Adrenal gland (tissue), 9 donors: ENCODE measurements at regions not wholly inside any gene's neighbourhood (a gene's known extent, or its start where the extent isn't known, plus 50 kb on each side); places are given as distances from the start of the nearest gene placed in this dataset.

Source experiments
- DNase-seq, 7 donors: peaks; one replicate each; pipeline ENCODE4 v3.0.0-alpha.2; 2019 to 2020
- H3K27ac ChIP-seq, 5 donors: fragments of 200-600 bp; sonication (generic) in 4 of 5; 1 replicate in 3 of 5; 2 replicates in 2 of 5; pipeline versions ENCODE4 v1.5.1 to v1.8.0; 2016 to 2020; ENCODE audit warnings: mild to moderate bottlenecking in 1 of 5
- H3K27me3 ChIP-seq: fragments of 200-600 bp; 2 replicates; pipeline ENCODE4 v1.8.0; 2021
- H3K36me3 ChIP-seq, 2 donors: fragments of 200-600 bp; replicated peaks in 1 of 2; 1 replicate in 1 of 2; 2 replicates in 1 of 2; pipeline versions ENCODE4 v1.5.1 to v1.8.0; 2018 to 2022
- H3K4me1 ChIP-seq, 2 donors: fragments of 200-600 bp; replicated peaks in 1 of 2; 1 replicate in 1 of 2; 2 replicates in 1 of 2; pipeline versions ENCODE4 v1.5.1 to v1.8.0; 2018 to 2021
- H3K4me3 ChIP-seq, 4 donors: fragments of 200-600 bp; sonication (generic) in 3 of 4; one replicate each; pipeline ENCODE4 v1.5.1; 2016 to 2018
- H3K9me3 ChIP-seq, 3 donors: fragments of 200-600 bp; sonication (generic) in 1 of 3; replicated peaks in 1 of 3; 1 replicate in 2 of 3; 2 replicates in 1 of 3; pipeline versions ENCODE4 v1.5.1 to v1.8.0; 2016 to 2021
- POLR2A ChIP-seq, 2 donors: fragments of 450-650 bp; IDR thresholded peaks; one replicate each; pipeline ENCODE4 v1.6.1; 2017; ENCODE audit warnings: antibody characterized with exemption in 2 of 2, mild to moderate bottlenecking in 2 of 2, moderate library complexity in 1 of 2
- WGBS, 4 donors: extraction: QIAGEN DNeasy Blood & Tissue Kit in 2 of 4; methylation state at CpG; one replicate each; pipeline versions ENCODE4 v1.1.5 to v1.1.7; 2013 to 2017; 5-methylcytosine and 5-hydroxymethylcytosine counted together
- intact Hi-C, 2 donors: fragments of 100-400 bp; cut with DNase I; formaldehyde crosslinking; loops; one replicate each; pipeline versions ENCODE4 v1.14.1 to v1.15.0; 2022 to 2023
- small RNA-seq, 2 donors: library from RNA; depleted of rRNA; stranded (forward); fragments of <200 nt; gene quantifications; one replicate each; pipeline ENCODE3, GENCODE V24; 2016
- TF ChIP-seq, protein P1 (sequence below), 6 experiments: fragments of 450-650 bp in 4 of 6; fragments of 200-600 bp in 2 of 6; sonication (generic) in 1 of 6; IDR thresholded peaks; 1 replicate in 5 of 6; 2 replicates in 1 of 6; pipeline versions ENCODE4 v1.5.1 to v1.8.0; 2016 to 2021; ENCODE audit warnings: antibody characterized with exemption in 6 of 6, mild to moderate bottlenecking in 2 of 6, moderate library complexity in 1 of 6
- donor health status: healthy with polysubstance abuse.
- donor health status: Bipolar disorder and iron deficiency.
- donor health status: DM: yes; HTN: yes; CAD: no.
- donor health status: DM: no; HTN: no; CAD: no.
- donor health status: DM: no; HTN: no; CAD: no.

DNA sequence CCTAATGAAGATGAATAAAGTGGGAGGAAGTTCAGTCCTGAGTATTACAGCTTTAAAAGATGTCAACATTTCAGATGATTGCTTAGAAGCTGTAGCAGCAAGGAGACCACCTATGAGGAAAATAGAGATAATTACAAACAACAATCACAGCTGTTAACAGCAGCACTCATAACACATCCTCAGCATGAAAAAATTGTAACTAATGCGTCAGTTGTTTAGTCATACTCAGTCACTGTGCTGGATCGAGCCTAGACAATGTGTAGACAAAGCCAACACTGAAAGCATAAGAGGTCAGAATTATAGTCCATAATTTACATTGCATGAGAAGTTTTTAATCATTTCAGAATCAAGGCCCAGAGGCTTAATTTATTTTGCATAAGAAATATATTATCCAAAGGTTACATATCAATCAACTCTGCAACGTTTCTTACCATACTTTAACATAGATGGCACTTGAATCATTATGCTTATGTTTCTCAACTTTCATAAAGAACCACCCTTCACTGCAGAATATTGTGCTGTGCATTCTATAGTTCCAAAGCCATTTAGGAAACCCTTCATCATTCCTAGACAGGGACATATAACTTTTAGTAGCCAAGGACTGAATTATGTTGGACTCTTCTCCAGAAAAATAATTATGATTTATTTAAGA lies 60.2 kb upstream of the HAPLN1 start:
- WGBS, 4 donors = 69 to 81% (median 73%) methylated on average over 3 of the region's 3 CpGs
- TF ChIP-seq, protein P1, sequence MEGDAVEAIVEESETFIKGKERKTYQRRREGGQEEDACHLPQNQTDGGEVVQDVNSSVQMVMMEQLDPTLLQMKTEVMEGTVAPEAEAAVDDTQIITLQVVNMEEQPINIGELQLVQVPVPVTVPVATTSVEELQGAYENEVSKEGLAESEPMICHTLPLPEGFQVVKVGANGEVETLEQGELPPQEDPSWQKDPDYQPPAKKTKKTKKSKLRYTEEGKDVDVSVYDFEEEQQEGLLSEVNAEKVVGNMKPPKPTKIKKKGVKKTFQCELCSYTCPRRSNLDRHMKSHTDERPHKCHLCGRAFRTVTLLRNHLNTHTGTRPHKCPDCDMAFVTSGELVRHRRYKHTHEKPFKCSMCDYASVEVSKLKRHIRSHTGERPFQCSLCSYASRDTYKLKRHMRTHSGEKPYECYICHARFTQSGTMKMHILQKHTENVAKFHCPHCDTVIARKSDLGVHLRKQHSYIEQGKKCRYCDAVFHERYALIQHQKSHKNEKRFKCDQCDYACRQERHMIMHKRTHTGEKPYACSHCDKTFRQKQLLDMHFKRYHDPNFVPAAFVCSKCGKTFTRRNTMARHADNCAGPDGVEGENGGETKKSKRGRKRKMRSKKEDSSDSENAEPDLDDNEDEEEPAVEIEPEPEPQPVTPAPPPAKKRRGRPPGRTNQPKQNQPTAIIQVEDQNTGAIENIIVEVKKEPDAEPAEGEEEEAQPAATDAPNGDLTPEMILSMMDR (IDR thresholded peaks at IDR 0.05) = no peak
- TF ChIP-seq POLR2A (IDR thresholded peaks at IDR 0.05) = no peak
- H3K36me3 ChIP-seq = no peaks in the 10 kb centered on the region
- no peak overlapping the region for H3K4me3 ChIP-seq
- no peaks in the 10 kb centered on the region for H3K4me1 ChIP-seq
- no peak for DNase-seq
- intact Hi-C loops = no loop called here
- no peaks in the 10 kb centered on the region for H3K27me3 ChIP-seq
- H3K27ac ChIP-seq = no peak overlapping the region
- H3K9me3 ChIP-seq = no peaks in the 10 kb centered on the region

DNA sequence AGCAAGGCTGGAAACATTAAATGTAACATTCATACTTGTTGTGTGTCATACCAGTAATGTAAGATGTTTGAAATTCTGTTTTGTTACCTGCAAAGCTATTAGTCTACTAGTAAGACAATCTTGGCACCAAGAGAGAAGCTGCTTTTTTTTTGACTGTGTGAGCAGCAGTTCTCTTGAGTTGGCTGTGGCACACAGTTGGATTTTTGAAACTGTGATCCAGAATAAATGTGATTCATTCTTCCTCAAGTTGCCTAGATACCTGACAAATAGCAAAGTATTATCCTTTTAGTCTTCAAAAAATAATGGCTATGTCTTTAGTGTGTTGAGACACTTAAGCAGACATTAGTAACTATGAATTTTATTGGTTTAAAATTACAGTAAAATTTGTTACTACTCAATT lies 57.2 kb upstream of the HAPLN1 start:
- Histone ChIP-seq H3K4me1 (no peaks in the 10 kb centered on the region), H3K27me3 (no peaks in the 10 kb centered on the region), H3K4me3 (no peak overlapping the region), H3K27ac (no peak overlapping the region), H3K9me3 (no peaks in the 10 kb centered on the region), H3K36me3 (no peaks in the 10 kb centered on the region)
- TF ChIP-seq POLR2A (IDR thresholded peaks at IDR 0.05) = no peak
- TF ChIP-seq, protein P1 (IDR thresholded peaks at IDR 0.05) = no peak
- intact Hi-C loops = no loop called here
- DNase-seq = no peak

DNA sequence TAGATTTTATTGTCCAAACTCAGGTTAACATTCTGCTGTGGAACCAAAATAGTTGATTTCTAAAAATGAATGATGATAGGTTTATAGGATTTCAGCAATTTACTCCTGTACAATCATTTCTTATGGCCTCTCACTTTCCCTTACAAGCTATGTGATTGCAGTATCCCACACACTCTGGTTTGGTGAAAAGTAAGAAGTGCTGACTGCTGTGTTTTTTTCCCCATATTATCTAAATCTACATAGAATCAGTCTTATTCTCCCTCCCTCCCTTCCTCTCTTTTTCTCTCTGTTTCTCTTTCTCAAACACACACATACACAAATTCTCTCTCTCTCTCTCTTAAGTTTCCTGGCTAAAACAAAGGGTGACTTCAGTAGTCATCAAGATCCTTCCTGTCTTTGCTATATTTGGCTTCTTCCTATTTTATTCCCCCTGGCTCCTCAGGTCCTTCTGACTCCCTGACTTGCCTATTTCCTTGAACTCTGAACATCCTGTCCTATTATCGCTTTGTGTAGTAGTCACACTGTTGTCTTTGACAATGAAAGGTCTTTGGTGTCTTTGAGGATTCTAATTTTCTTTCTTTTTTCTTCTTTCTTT lies 55.9 kb upstream of the HAPLN1 start:
- H3K27ac ChIP-seq = no peak overlapping the region
- no peak for DNase-seq
- WGBS, 4 donors = 76 to 90% (median 80%) methylated on average over 1 of the region's 1 CpG
- H3K36me3 ChIP-seq = no peaks in the 10 kb centered on the region
- TF ChIP-seq, protein P1 (IDR thresholded peaks at IDR 0.05) = no peak
- TF ChIP-seq POLR2A (IDR thresholded peaks at IDR 0.05) = no peak
- no peaks in the 10 kb centered on the region for H3K4me1 ChIP-seq
- intact Hi-C loops = no loop called here
- H3K27me3 ChIP-seq = no peaks in the 10 kb centered on the region
- H3K4me3 ChIP-seq = no peak overlapping the region
- no peaks in the 10 kb centered on the region for H3K9me3 ChIP-seq

Small RNAs in the stretch of these regions (small RNA-seq; reads per million reads assigned to genes)
- 0 reads per million in 2 donors for gene RNU4-11P
